ENCODE measurements at regions not wholly inside any gene's neighbourhood (a gene's known extent, or its start where the extent isn't known, plus 50 kb on each side); places are given as distances from the start of the nearest gene placed in this dataset.

GRCh38 chr13:37211487-37211886, 106.0 kb upstream of the CSNK1A1L start:
- no peaks in the 10 kb centered on the region for H3K9me2 ChIP-seq (replicated peaks; ENCODE audit: insufficient read depth)
- WGBS (ENCODE audit: low lambda C conversion rate, missing lambda C conversion rate), result 79% methylated on average over 7 of the region's 7 CpGs
- H3K4me1 ChIP-seq (ENCODE audit: insufficient read depth), result no peaks in the 10 kb centered on the region
- TF ChIP-seq, protein P1, sequence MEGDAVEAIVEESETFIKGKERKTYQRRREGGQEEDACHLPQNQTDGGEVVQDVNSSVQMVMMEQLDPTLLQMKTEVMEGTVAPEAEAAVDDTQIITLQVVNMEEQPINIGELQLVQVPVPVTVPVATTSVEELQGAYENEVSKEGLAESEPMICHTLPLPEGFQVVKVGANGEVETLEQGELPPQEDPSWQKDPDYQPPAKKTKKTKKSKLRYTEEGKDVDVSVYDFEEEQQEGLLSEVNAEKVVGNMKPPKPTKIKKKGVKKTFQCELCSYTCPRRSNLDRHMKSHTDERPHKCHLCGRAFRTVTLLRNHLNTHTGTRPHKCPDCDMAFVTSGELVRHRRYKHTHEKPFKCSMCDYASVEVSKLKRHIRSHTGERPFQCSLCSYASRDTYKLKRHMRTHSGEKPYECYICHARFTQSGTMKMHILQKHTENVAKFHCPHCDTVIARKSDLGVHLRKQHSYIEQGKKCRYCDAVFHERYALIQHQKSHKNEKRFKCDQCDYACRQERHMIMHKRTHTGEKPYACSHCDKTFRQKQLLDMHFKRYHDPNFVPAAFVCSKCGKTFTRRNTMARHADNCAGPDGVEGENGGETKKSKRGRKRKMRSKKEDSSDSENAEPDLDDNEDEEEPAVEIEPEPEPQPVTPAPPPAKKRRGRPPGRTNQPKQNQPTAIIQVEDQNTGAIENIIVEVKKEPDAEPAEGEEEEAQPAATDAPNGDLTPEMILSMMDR (IDR thresholded peaks at IDR 0.05; ENCODE audit: poor library complexity), result no peak
- TF ChIP-seq EZH2phosphoT487 (IDR thresholded peaks at IDR 0.05; ENCODE audit: low read depth, severe bottlenecking, unreplicated experiment), result no peak
- TF ChIP-seq EZH2 (IDR thresholded peaks at IDR 0.05; ENCODE audit: borderline replicate concordance), result no peak
- no peak overlapping the region for H3K4me3 ChIP-seq
- no peak overlapping the region for H3K27ac ChIP-seq
- no peaks in the 10 kb centered on the region for H3K79me2 ChIP-seq
- no peak for DNase-seq (ENCODE audit: low spot score)
- no peaks in the 10 kb centered on the region for H3K27me3 ChIP-seq
- no peaks in the 10 kb centered on the region for H3K36me3 ChIP-seq (replicated peaks; ENCODE audit: insufficient read depth, low read depth)
- no peaks in the 10 kb centered on the region for H4K20me1 ChIP-seq (ENCODE audit: insufficient read depth, poor library complexity, severe bottlenecking)
- no peaks in the 10 kb centered on the region for H3K9me3 ChIP-seq (ENCODE audit: low read depth)
- H3K4me2 ChIP-seq, result no peak overlapping the region
- no peak overlapping the region for H2AFZ ChIP-seq

DNA sequence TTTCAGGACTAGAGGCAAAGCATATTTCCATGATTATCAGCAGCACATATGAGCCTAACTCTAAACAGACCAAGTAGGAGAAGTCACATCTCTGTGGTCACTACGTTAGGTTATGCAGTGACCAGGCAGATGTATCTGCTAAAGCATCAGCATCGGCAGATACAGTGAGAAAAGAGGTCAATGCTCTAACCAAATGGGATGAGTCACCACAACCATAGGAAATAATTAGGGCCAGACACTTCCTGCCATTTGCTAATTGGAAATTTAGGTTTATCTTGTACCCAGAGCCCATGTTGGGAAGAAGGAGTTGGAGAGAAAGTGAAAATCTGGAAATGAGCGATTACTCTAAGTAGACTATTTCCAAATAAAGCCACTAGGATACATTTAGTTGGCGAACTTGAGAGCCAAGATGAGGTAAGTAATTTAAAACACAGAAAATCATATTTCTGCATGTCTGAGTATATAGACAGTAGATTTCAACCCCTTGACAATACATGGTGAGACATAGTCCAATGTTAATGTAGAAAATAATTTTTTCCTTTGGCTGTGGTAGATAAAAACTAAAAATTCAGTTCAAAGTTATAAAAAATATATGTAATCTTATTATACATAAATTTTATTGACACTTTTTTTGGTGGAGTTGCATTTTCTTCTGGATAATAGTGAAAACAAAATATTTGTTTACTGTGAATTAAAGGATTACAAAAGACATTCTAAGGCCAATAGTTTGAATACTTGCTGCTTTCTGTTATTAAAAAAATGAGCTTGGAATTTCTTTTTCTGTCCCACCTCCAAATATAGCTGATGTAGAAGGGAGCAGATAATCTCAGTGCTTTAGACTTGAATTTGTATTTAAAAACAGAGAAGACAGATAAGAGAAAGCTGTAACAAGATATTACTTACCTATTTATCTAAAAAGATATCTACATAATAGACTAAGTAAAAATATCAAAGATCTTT, 104.4 kb upstream of the CSNK1A1L start:
- Histone ChIP-seq H3K27me3 (no peaks in the 10 kb centered on the region), H3K36me3 (replicated peaks; ENCODE audit: insufficient read depth, low read depth) (no peaks in the 10 kb centered on the region), H2AFZ (no peak overlapping the region), H3K27ac (no peak overlapping the region), H3K4me1 (ENCODE audit: insufficient read depth) (no peaks in the 10 kb centered on the region), H4K20me1 (ENCODE audit: insufficient read depth, poor library complexity, severe bottlenecking) (no peaks in the 10 kb centered on the region), H3K4me2 (no peak overlapping the region), H3K79me2 (no peaks in the 10 kb centered on the region), H3K9me3 (ENCODE audit: low read depth) (no peaks in the 10 kb centered on the region), H3K9me2 (replicated peaks; ENCODE audit: insufficient read depth) (no peaks in the 10 kb centered on the region), H3K4me3 (no peak overlapping the region)
- TF ChIP-seq EZH2 (IDR thresholded peaks at IDR 0.05; ENCODE audit: borderline replicate concordance) (no peak), EZH2phosphoT487 (IDR thresholded peaks at IDR 0.05; ENCODE audit: low read depth, severe bottlenecking, unreplicated experiment) (no peak)
- TF ChIP-seq, protein P1 (IDR thresholded peaks at IDR 0.05; ENCODE audit: poor library complexity), result no peak
- WGBS (ENCODE audit: low lambda C conversion rate, missing lambda C conversion rate), result 95% methylated on average over 4 of the region's 4 CpGs
- no peak for DNase-seq (ENCODE audit: low spot score)

DNA sequence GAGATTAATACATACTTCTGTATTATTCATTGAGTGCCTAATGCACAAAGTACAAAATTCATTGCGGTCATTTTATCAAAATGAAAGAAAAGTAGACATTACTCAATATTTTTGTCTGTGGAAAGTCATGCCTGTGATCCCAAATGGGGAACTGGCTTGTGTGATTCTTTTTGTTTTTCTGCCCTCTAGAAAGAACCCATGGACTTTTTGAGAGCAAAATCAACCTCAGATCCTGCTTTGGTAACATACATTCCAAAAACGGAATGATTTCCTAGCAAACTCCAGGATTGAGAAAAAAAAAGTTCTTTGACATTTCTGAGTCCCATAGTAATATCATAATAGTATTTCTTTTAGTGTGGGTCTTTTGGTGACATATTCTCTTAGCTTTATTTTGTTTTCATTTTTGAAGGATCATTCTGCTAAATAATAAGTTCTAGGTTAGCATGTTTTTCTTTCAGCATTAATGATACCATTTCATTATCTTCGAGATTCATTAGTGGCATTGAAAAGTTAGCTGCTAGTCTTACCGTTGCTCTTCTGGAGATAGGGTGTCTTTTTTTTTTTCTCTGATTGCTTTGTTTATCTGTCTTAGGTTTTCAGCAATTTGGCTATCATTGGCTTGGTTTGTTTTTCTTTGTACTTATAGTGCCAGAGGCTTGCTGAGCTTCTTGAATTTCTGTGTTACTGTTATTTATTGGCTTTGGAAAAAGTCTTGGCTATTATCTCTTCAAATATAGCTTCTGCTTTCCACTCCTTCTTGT, 102.4 kb upstream of the CSNK1A1L start:
- no peaks in the 10 kb centered on the region for H4K20me1 ChIP-seq (ENCODE audit: insufficient read depth, poor library complexity, severe bottlenecking)
- H3K9me2 ChIP-seq (replicated peaks; ENCODE audit: insufficient read depth), result no peaks in the 10 kb centered on the region
- WGBS (ENCODE audit: low lambda C conversion rate, missing lambda C conversion rate), result 62% methylated on average over 4 of the region's 4 CpGs
- no peak overlapping the region for H3K27ac ChIP-seq
- no peaks in the 10 kb centered on the region for H3K79me2 ChIP-seq
- TF ChIP-seq EZH2phosphoT487 (IDR thresholded peaks at IDR 0.05; ENCODE audit: low read depth, severe bottlenecking, unreplicated experiment) (no peak), EZH2 (IDR thresholded peaks at IDR 0.05; ENCODE audit: borderline replicate concordance) (no peak)
- TF ChIP-seq, protein P1 (IDR thresholded peaks at IDR 0.05; ENCODE audit: poor library complexity), result no peak
- no peaks in the 10 kb centered on the region for H3K4me1 ChIP-seq (ENCODE audit: insufficient read depth)
- no peaks in the 10 kb centered on the region for H3K9me3 ChIP-seq (ENCODE audit: low read depth)
- no peak overlapping the region for H2AFZ ChIP-seq
- H3K36me3 ChIP-seq (replicated peaks; ENCODE audit: insufficient read depth, low read depth), result no peaks in the 10 kb centered on the region
- H3K4me2 ChIP-seq, result no peak overlapping the region
- no peak for DNase-seq (ENCODE audit: low spot score)
- H3K4me3 ChIP-seq, result no peak overlapping the region
- H3K27me3 ChIP-seq, result no peaks in the 10 kb centered on the region

All from hepatocyte (in vitro differentiated cells).